GM18868 (cell line): ENCODE measurements at regions not wholly inside any gene's neighbourhood (a gene's known extent, or its start where the extent isn't known, plus 50 kb on each side); places are given as distances from the start of the nearest gene placed in this dataset.
A peak's percentile ranks its signal among the peaks of the same experiment; 100 is the strongest.

Source experiments
- ATAC-seq: cut with Tn5 transposase; IDR thresholded peaks from one replicate; pipeline ENCODE4 v1.9.1; 2021; ENCODE audit warnings: mild to moderate bottlenecking, moderate library complexity; ENCODE audit not compliant: unreplicated experiment

DNA sequence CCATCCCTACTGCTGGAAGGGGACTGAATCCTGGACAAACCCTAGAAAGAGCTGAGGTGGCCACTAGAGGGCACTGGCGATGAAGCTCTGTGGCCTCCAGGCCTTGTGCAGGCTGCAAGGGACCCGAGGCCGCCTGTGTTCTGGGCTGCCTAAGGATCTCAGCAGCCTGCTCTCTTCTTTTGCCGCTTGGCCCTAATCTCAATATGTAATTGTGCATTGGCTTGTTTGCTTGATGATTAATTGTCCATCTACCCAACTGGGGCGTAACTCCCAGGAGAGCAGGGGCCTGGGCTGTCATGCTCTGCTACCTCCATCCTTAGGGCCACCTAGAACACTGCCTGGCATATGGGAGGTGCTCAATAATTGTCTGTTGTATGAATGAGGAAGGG is 73.8 kb downstream of the SYNE3 start:
- peak; percentile 86 for ATAC-seq

DNA sequence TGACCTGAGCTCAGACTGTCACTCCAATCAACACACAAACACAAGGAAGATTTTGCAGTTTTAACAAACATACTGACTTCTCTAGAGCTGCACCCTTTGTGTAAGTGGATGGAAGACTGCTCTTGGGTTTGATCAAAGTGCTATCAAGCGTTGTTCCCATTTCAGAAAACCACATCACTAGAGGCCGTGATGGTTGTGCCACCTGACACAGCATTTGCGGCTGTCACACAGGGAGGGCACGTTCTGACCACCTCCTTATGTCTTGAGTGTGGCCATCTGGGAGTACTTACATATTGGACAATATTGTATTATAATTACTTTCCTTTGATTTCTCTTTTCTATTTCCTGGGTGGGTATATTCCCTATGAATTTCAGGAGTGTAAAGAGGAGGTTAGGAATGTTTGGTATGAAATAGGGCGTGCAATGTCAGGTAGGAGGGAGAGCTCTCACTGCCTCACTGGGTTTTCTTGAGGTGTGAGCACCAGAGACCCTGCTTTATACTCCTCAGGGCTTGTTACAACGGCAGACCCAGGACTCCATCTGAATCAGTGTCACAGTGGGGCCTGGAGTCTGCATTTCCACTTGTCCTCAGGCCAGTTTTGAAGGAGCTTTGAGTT is 74.3 kb downstream of the SYNE3 start:
- ATAC-seq, result peak; percentile 21

GRCh38 chr14:95440951-95441350 is 75.5 kb downstream of the SYNE3 start:
- no peak for ATAC-seq

DNA sequence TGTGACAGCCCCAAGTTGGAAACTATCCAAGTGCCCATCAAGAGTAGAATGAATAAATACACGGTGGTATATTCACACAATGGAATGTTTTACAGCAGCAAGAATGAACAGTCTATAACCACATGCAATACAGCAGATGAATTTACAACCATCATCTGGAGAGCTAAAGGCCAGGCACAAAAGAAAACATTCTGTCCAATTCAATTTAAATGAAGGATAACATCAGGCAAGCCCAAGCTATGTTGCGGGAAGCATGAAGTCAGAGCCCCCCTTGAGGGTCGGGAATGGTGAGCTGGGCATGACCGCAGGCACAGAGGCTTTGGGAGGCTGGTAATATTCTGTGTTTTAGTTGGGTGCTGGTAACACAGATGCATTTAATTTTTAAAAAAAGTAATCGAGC is 76.0 kb downstream of the SYNE3 start:
- ATAC-seq, result no peak

GRCh38 chr14:95439881-95440280 is 76.6 kb downstream of the SYNE3 start:
- no peak for ATAC-seq

DNA sequence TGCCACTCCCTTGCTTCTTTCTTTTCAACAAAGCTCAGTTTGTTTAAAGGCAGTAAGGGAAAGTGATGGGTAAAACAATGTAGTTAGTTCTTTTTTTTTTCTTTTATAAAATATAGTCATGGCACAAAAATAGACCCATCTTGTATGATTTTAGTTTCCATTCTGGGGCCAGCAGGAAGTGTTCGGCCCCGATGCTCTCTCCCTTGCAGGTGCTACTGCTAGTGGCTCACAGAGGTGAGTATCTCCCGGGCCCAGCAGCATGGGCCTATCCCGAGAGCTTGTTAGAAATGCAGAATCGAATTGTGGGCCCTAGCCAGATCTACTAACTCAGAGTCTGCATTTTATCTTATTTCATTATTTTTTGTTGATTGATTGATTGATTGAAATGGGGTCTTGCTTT is 78.7 kb downstream of the SYNE3 start:
- ATAC-seq, result no peak

DNA sequence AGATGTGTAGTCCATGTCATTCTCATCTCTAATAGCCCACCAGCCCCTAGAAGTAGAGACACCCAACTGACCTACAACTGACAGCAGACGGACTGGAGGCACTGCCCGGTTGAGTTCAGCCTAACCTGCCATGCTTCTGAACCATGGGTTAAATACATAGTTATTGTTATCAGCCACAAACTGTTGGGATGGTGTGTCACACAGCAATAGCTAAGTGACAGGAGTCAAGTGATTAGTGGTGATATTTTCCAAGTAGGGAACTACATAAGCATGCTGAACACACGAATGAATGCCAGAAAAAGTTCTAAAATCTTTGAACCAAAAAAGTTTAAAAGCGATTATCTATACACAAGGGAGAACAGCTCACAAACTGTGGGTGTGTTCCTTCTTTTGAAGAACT is 80.1 kb downstream of the SYNE3 start:
- ATAC-seq, result no peak

DNA sequence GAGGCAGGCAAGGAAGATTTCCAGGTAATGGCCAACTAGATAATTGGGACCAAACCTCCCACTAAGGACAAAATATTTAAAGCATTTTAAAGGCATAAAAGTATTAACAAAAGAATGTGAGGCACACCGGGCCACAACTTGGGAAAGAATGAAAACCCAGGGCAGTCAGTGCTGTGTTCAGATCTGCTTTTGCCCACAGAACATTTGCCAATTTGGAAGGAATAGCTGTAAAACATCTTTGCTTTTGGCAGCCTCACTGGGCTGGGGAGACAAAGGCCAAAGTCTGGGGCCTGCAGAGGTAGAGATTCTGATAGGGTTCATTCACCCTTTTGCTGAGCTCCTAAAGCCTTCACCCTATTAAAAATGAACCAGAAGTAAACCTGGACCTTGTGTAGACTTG is 82.3 kb downstream of the SYNE3 start:
- no peak for ATAC-seq

- no peak for ATAC-seq
These were observed 83.4 kb downstream of the SYNE3 start for GRCh38 chr14:95433094-95433478.

- no peak for ATAC-seq
These were observed 84.0 kb downstream of the SYNE3 start for GRCh38 chr14:95432144-95433093.

- ATAC-seq, result peak; percentile 53
These were observed 85.0 kb downstream of the SYNE3 start for GRCh38 chr14:95431199-95432143.

DNA sequence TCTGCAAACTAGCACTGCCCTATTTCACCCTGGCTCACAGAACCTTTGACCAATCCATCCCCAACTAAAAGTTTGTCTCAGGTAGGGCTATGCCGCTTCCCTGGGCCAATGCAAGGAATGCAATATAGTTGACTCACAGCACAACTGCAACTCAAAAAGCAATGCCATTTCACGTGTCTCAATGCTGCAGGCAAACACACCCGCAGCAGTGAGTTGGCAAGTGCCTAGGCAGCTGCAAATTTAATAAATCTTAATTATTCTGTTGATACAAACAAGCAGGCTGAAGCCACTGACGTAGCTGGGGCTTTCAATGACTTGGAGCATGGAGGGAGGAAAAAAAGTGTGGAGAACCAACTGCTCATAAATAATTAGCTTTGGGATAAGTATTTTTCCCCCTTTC is 87.9 kb downstream of the SYNE3 start:
- ATAC-seq, result no peak

GRCh38 chr14:95426116-95426475 is 90.4 kb downstream of the SYNE3 start:
- ATAC-seq, result no peak

DNA sequence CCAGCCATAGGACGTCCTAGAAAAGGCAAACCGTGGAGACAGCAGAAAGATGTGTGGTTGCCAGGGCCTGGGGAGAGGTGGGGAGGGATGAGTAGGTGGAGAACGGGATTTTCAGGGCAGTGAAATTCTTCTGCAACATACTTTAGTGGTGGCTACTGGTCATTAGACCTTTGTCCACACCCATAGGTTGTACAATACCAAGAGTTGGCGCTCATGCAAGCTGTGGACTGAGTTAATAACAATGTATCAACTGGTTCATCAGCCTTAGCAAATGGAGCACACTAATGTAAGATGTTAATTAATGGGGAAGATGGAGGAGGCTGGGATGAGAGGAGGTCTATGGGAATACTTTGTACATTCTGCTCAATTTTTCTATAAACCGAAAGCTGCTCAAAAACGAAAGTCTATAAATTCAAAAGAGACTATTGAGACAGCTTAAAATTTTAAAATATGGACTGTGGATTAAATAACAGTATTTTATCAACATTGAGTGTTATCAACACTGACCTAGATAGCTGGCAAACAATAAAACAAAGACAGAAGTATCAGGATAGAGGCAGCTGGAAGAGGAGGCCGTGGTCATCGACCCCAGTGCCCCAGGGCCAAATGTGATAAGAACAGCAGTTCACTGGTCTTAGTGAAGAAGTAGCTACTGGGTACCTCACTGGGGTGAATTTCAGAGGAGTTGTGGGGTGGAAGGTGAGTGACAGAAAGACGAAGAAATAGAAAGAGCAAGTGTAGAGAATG is 90.9 kb downstream of the SYNE3 start:
- ATAC-seq, result no peak

- ATAC-seq, result no peak
These were observed 91.9 kb downstream of the SYNE3 start for GRCh38 chr14:95424529-95424928.

- ATAC-seq, result no peak
These were observed 94.7 kb downstream of the SYNE3 start for GRCh38 chr14:95421741-95422140.

- ATAC-seq, result no peak
These were observed 96.4 kb downstream of the SYNE3 start for GRCh38 chr14:95420060-95420459.

DNA sequence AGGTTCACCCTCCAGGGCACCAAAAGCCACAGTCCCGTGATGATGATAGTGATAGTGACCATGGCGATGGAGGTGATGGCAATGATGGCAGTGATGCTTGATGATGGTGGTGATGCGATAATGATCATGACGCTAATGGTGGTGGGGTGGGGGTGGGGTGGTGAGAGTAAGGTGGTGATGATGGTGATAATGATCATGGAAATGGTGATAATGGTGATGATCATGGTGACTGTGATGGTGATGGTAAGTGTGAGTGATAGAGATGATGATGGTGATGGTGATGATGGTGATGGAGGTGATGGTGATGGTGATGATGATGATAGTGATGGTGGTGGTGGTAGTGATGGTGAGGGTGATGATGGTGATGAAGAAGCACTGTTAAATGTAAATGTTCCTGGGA is 96.9 kb downstream of the SYNE3 start:
- ATAC-seq, result no peak

GRCh38 chr14:95418858-95419257 is 97.6 kb downstream of the SYNE3 start:
- no peak for ATAC-seq

GRCh38 chr14:95417492-95417891 is 97.8 kb upstream of the CLMN start:
- ATAC-seq, result no peak

DNA sequence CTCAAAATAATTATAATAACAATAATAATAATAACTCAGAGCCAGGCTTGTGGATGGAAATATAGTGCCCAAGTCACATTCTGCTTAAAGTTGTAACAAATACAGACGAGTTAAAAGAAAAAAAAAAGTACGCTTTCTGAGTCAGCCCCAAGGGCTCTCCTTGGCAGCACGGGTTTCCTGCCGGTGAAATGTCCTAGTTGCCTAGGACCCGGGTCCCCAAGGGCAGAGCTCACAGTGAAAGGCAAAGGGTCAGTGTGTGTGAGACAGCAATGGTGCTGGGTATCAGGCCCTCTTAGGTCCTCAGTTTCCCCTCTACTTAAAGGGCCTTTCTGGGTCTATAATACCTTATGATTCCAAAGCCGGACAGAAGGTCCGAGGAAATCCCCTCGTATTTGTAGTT is 96.3 kb upstream of the CLMN start:
- no peak for ATAC-seq
